ENCODE measurements at regions not wholly inside any gene's neighbourhood (a gene's known extent, or its start where the extent isn't known, plus 50 kb on each side); places are given as distances from the start of the nearest gene placed in this dataset.

DNA sequence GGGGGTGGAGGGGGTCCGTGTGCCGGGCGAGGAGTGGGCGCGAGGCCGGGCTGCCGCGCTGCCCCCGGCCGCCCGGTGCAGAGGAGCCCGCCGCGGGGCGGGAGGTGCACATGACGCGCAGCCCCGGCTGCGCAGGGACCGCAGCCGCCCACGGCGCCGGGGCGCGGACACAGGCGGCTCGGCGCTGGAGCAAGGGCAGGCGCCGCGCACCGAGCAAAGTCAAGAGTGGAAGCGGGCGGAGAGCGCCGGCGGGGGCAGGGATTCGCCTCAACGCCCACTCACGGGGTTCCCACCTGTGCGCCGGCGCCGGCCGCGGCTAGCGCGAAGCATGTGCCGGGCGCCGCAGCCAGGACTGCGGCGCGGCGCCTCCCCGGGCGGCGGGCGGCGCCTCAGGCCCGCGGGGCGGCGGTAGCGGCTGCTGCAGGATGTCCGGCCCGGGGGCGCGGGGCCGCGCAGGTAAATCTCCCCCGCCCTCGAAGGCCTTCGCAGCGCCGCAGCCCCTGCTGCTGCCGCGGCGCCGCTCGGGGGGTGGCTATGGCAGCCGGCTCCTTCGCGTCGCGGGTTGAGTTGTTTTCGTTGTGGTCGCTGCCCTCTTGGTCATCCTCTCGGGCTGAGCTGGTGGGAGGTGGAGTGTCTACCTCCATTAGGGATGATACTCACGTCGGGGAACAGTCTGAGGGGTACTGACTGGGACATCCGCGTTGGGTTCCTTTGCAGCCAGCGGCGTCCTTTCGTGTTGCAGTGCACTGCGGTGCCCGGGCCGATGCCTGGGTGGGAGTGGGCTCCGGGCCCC lies 216.3 kb upstream of the DTNA start:
- peak overlapping the region; percentile 29; the same call in 1 of the 2 replicates for H3K4me3 ChIP-seq (ENCODE audit: low read depth, low read length)
- TF ChIP-seq, protein P1, sequence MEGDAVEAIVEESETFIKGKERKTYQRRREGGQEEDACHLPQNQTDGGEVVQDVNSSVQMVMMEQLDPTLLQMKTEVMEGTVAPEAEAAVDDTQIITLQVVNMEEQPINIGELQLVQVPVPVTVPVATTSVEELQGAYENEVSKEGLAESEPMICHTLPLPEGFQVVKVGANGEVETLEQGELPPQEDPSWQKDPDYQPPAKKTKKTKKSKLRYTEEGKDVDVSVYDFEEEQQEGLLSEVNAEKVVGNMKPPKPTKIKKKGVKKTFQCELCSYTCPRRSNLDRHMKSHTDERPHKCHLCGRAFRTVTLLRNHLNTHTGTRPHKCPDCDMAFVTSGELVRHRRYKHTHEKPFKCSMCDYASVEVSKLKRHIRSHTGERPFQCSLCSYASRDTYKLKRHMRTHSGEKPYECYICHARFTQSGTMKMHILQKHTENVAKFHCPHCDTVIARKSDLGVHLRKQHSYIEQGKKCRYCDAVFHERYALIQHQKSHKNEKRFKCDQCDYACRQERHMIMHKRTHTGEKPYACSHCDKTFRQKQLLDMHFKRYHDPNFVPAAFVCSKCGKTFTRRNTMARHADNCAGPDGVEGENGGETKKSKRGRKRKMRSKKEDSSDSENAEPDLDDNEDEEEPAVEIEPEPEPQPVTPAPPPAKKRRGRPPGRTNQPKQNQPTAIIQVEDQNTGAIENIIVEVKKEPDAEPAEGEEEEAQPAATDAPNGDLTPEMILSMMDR (IDR thresholded peaks at IDR 0.05; ENCODE audit: low read depth, low read length), result no peak

GRCh38 chr18:34494359-34494696 lies 215.8 kb upstream of the DTNA start:
- TF ChIP-seq, protein P1 (IDR thresholded peaks at IDR 0.05; ENCODE audit: low read depth, low read length), result no peak

GRCh38 chr18:34495506-34495905 lies 214.6 kb upstream of the DTNA start:
- no peak overlapping the region for H3K4me3 ChIP-seq (ENCODE audit: low read depth, low read length)

More at GRCh38 chr18:34494359-34494696, 215.8 kb upstream of the DTNA start:
- no peak overlapping the region for H3K4me3 ChIP-seq (ENCODE audit: low read depth, low read length)

GRCh38 chr18:34501553-34501952 lies 208.5 kb upstream of the DTNA start:
- TF ChIP-seq, protein P1 (IDR thresholded peaks at IDR 0.05; ENCODE audit: low read depth, low read length), result no peak
- H3K4me3 ChIP-seq (ENCODE audit: low read depth, low read length), result no peak overlapping the region

More at GRCh38 chr18:34495506-34495905, 214.6 kb upstream of the DTNA start:
- TF ChIP-seq, protein P1 (IDR thresholded peaks at IDR 0.05; ENCODE audit: low read depth, low read length), result no peak

GRCh38 chr18:34506198-34506597 lies 203.9 kb upstream of the DTNA start:
- TF ChIP-seq, protein P1 (IDR thresholded peaks at IDR 0.05; ENCODE audit: low read depth, low read length), result no peak
- H3K4me3 ChIP-seq (ENCODE audit: low read depth, low read length), result no peak overlapping the region

- H3K4me3 ChIP-seq (ENCODE audit: low read depth, low read length), result no peak overlapping the region
- TF ChIP-seq, protein P1 (IDR thresholded peaks at IDR 0.05; ENCODE audit: low read depth, low read length), result no peak
Observed at GRCh38 chr18:34509163-34509562, 200.9 kb upstream of the DTNA start.

- no peak overlapping the region for H3K4me3 ChIP-seq (ENCODE audit: low read depth, low read length)
- TF ChIP-seq, protein P1 (IDR thresholded peaks at IDR 0.05; ENCODE audit: low read depth, low read length), result no peak
Observed at GRCh38 chr18:34509879-34510586, 200.1 kb upstream of the DTNA start.
